ENCODE measurements at regions not wholly inside any gene's neighbourhood (a gene's known extent, or its start where the extent isn't known, plus 50 kb on each side); places are given as distances from the start of the nearest gene placed in this dataset.

GRCh38 chr5:133885566-133885965, 82.9 kb downstream of the C5orf15 start:
- TF ChIP-seq ISL1 (CRISPR knock-in tag; IDR thresholded peaks at IDR 0.05) (no peak), PATZ1 (CRISPR knock-in tag; IDR thresholded peaks at IDR 0.05; ENCODE audit: borderline replicate concordance) (no peak), TOX (CRISPR knock-in tag; IDR thresholded peaks at IDR 0.05; ENCODE audit: borderline replicate concordance) (no peak), ZC3H10 (CRISPR knock-in tag; IDR thresholded peaks at IDR 0.05) (no peak), ZNF70 (CRISPR knock-in tag; IDR thresholded peaks at IDR 0.05) (no peak), ZNF565 (CRISPR knock-in tag; conservative IDR thresholded peaks at IDR 0.05; ENCODE audit: low read depth) (no peak)
